Stimulated activated CD4-positive, alpha-beta T cell treated with anti-CD3 and anti-CD28 coated beads, Interleukin-4, amount 100 ng/mL, for 4 hours (primary cell): ENCODE measurements at regions not wholly inside any gene's neighbourhood (a gene's known extent, or its start where the extent isn't known, plus 50 kb on each side); places are given as distances from the start of the nearest gene placed in this dataset.

Source experiments
- DNase-seq, 2 experiments: peaks; one replicate each; pipeline ENCODE4 v3.0.0-alpha.2; 2020

DNA sequence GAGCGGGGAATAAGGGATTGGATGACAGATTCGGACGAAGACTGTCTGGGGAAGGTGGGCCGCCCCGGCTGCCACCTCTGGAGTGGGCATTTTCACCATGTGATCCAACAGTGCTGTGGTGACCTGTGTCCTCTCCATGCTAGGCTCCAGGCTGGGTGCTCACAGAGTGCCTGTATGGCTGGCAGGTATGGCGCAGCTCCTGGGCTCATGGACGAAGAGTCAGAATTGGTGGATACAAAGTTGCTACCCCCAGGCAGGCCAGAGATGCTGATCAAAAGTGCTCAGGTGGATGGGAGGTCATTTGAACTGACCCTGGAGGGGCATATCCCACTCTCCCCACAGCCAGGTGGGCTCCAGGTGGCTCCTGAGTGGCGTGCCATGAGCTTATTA, 111.3 kb upstream of the UQCRFS1 start:
- no peak for DNase-seq

- no peak for DNase-seq
Observed at GRCh38 chr19:29324717-29325116, 111.8 kb upstream of the UQCRFS1 start.

DNA sequence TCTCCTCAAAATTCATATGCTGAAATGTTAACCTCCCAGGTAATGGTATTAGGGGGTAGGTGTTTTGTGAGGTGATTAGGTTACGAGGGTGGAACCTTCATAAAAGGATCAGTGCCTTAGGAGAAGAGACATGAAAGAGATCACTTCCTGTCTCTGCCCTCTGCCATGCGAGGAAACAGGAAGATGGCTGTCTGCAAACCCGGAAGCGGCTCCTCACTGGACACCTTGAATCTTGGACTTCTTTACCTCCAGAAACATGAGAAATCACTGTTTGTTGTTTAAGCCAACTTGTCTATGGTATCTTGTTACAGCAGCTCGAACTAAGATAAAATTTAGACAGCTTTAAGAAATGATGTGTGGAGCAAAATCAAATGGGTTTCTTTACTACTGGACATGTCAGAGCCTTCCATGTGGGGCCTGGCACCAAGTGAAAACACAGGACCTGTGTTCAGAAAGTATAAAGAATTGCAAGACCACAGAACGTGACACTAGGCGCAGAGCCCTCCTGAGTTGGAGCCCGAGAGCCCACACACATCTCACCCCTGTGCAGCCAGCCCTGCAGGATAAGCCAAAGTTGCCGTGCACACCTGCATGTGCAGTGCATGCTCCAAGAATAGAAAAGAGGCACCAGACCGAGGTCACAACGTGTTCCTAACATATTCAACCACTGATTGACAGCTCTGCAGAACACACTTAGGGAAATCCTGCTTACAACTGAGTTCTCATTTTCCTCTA, 112.5 kb upstream of the UQCRFS1 start:
- DNase-seq, result no peak

GRCh38 chr19:29326351-29326750, 113.4 kb upstream of the UQCRFS1 start:
- no peak for DNase-seq

- DNase-seq, result no peak
Observed at GRCh38 chr19:29326849-29327840, 114.2 kb upstream of the UQCRFS1 start.

- DNase-seq, result no peak
Observed at GRCh38 chr19:29328586-29328985, 115.6 kb upstream of the UQCRFS1 start.

- DNase-seq, result no peak
Observed at GRCh38 chr19:29329460-29330134, 116.6 kb upstream of the UQCRFS1 start.

DNA sequence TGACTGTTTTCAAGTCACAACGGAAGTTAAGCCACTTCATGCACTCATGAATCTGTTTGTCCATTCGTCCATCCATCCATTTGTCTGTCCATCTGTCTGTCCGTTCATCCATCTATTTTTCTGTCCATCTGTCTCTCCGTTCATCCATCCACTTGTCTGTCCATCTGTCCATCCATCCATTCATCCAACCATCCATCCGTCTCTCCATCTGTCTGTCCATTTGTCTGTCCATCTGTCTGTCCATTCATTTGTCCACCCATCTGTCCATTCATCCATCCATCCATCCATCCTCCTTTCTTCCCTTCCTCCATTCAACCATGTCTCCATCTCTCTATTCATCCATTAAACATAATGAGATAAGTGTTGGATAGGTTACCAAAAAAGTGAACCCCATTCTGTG, 123.5 kb upstream of the UQCRFS1 start:
- DNase-seq, result no peak

- no peak for DNase-seq
Observed at GRCh38 chr19:29337029-29337428, 124.1 kb upstream of the UQCRFS1 start.

DNA sequence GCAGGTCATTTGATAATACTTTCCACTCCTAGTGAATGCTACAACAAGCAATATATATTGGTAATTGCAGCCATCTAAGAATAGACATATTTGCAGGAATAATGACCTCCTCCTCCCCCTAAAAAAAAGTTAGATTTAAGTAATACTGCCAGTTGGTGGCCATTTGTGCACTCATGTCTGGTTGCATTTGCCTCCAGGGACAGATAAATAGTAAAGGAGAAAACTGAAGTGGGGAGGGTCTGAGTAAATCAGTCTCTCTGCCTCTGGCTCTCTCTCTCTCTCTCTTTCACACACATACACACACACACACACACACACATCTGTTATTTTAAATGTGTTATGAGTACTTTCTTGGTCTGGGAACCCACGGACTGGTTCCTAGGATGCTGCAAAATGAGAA, 125.5 kb upstream of the UQCRFS1 start:
- DNase-seq, result no peak

- no peak for DNase-seq
Observed at GRCh38 chr19:29342721-29343120, 129.8 kb upstream of the UQCRFS1 start.

DNA sequence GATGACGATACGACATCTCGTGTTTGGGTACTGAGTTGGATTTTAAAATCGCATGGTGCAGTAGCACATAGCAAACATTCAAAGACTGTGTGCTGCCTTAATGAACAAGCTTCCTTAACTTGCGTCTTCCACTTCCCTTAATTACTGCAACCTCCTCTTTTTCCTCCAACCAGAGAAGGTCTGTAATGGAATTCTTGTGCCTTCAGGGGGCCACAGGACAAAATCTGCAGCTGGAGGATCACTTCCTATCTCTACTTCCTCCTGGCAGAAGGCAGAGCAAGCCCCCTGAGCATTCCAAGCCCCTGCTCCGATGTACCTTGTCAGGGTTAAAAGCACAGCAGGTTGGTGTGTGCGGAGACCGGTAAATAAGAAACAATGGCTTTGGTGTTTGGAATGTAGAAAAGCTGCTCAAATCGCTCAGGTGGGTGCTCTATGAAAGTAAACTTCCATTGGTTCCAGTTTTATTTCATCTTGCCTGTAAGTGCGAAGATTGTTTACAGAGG, 151.3 kb upstream of the UQCRFS1 start:
- no peak for DNase-seq

DNA sequence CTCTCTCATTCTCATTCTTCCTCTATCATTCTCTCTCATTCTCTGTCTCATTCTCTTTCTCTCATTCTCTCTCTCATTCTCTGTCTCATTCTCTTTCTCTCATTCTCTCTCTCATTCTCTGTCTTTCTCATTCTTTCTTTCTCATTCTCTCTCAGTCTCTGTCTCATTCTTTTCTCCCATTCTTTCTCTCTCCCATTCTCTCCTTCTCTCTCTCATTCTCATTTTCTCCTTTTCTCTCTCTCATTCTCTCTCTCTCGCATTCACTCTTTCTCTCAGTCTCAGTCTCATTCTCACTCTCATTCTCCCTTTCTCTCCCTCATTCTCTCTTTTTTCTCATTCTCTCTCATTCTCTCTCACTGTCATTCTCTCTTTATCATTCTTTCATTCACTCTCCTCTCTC, 152.0 kb upstream of the UQCRFS1 start:
- DNase-seq, result no peak

DNA sequence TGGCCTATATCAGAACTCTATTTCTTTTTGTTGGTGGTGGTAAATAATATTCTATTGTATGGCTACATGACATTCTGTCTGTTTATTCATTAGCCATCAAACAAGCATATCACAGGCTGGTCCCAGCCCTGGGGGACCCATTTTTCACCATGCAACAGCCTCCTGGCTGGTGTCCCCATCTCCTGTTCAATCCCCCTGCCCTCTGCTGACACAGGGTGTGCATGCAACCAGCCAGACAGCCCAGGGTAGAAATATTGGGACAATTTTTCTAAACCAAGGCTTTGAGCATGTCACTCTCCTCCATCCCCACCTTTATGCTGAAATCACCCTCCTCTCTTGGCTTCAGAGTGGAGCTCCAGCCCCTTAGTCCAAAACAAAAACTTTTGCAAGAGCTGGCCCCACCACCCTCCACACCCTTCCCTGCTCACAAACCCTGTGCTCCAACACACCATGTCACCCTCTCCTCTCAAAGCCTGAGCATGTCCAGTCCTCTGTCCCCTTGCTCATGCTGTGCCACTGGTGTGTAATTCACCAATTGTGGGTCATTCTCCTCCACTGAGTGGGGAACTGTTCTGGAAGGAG, 153.0 kb upstream of the UQCRFS1 start:
- DNase-seq, result no peak

DNA sequence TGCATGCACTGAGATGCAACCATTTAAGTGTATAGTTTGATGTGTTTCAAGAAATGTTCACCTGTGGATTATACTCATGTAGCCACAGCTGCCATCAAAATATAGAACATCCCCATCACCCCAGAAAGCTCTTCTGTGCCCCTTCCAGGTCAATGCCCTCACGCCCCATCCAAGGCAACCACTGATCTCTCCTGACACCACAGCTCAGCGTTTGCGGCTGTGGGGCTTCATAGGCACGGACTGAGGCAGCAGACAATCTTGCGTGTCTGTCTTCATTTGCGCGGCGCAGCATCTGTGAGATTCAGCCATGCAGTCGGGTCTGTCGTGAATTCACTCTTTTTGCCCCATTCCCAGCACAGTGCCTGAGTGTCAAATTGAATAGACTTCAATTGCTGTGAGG, 153.8 kb upstream of the UQCRFS1 start:
- DNase-seq, result no peak

- DNase-seq, result no peak
Observed at GRCh38 chr19:29367791-29368222, 154.9 kb upstream of the UQCRFS1 start.

- DNase-seq, result no peak
Observed at GRCh38 chr19:29370276-29370675, 155.5 kb upstream of the VSTM2B start.

- no peak for DNase-seq
Observed at GRCh38 chr19:29371251-29372090, 154.3 kb upstream of the VSTM2B start.

- no peak for DNase-seq
Observed at GRCh38 chr19:29372091-29372415, 153.7 kb upstream of the VSTM2B start.

DNA sequence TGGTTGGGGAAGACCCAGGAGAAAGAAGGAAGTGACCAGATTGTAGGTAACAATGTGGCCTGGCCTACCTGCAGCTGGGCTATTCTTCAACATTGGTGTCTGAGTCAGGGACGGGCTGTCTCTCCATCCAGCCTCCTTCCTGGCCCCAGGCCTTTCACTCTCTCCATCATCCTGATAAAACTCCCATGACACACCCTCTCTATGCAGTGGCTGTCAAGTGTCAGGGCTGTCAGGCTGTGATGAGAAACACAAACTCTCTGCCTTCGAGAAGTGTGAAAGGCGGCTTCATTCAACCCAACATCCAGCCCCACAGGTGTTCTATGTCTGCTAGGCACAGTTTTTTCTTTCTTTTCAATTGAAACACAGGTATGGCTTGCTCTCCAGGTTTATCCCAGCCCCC, 153.3 kb upstream of the VSTM2B start:
- no peak for DNase-seq

DNA sequence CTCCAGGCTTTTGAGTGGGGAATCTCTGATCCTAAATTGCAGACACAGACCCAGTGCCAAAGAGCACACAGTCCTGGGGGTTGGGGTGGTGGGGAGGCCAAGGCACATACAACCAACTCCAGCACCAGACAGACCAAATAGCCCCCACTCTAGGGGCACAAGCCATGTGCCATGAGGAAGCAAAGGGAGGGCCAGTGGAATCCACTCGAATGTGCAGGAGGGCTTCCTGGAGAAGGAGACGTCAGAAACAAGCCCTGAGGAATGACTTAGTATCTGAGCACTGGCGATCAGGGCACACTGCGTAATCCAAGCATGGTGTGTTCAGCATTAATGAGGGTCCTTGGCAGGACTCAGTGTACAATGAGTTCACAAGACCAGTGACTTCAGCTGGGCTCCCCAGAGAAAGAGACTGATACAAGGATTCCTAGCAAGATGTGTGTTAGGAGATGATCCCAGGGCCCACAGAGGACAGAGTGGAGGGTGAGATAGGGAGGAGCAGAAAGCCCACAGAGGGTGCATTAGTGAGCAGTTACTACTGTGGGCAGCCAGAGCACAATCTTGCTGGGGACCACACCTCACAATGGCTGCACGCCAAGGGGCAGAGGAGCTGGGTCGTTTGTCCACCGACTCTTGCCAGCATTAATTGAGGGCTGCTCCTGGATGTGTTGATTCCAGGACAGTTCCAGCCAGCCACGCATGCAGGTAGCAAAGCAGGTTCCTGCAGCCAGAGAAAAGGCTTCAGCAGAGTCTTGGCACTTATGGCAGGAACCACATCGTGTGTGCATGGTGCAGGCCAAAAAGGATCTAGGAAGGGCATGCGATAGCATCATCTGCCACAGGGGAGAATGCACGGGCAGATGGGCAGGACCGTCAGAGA, 152.6 kb upstream of the VSTM2B start:
- no peak for DNase-seq
